Mesenchymal stem cell (in vitro differentiated cells and primary cell): ENCODE measurements at regions not wholly inside any gene's neighbourhood (a gene's known extent, or its start where the extent isn't known, plus 50 kb on each side); places are given as distances from the start of the nearest gene placed in this dataset.
A peak's percentile ranks its signal among the peaks of the same experiment; 100 is the strongest.

Experiments used
- DNase-seq: peaks from one replicate; pipeline ENCODE4 v3.0.0-alpha.2; 2013
- H2AFZ ChIP-seq: one replicate; pipeline ENCODE4 v1.6.1; 2013; ENCODE audit warnings: low read depth, mild to moderate bottlenecking, control low read depth, inconsistent platforms, low read length, moderate library complexity
- H2AK5ac ChIP-seq: 2 replicates; pipeline ENCODE4 v1.6.1; 2013; ENCODE audit warnings: low read length, moderate library complexity, mild to moderate bottlenecking, inconsistent platforms; ENCODE audit not compliant: severe bottlenecking
- H2BK120ac ChIP-seq: one replicate; pipeline ENCODE4 v1.6.1; 2013; ENCODE audit warnings: low read depth, mild to moderate bottlenecking, inconsistent platforms, low read length, moderate library complexity
- H2BK12ac ChIP-seq, 2 experiments: one replicate each; pipeline ENCODE4 v1.6.1; 2013; ENCODE audit warnings: inconsistent platforms in 2 of 2, low read length in 2 of 2, mild to moderate bottlenecking in 2 of 2, moderate library complexity in 2 of 2, control low read depth in 1 of 2
- H2BK15ac ChIP-seq: one replicate; pipeline ENCODE4 v1.6.1; 2013; ENCODE audit warnings: mild to moderate bottlenecking, low read depth, inconsistent platforms; ENCODE audit not compliant: poor library complexity, severe bottlenecking
- H2BK5ac ChIP-seq: 2 replicates; pipeline ENCODE4 v1.6.1; 2013; ENCODE audit warnings: low read depth, mild to moderate bottlenecking, low read length, control low read depth, inconsistent platforms; ENCODE audit not compliant: poor library complexity, severe bottlenecking
- H3K14ac ChIP-seq, 2 experiments: one replicate each; pipeline ENCODE4 v1.6.1; 2013; ENCODE audit warnings: inconsistent platforms in 2 of 2, low read length in 2 of 2, control low read depth in 1 of 2, mild to moderate bottlenecking in 1 of 2, moderate library complexity in 1 of 2
- H3K18ac ChIP-seq, 2 experiments: one replicate each; pipeline ENCODE4 v1.6.1; 2013; ENCODE audit warnings: inconsistent platforms in 2 of 2, low read length in 2 of 2, control low read depth in 1 of 2, low read depth in 1 of 2, mild to moderate bottlenecking in 1 of 2
- H3K23ac ChIP-seq, 2 experiments: one replicate each; pipeline ENCODE4 v1.6.1; 2013; ENCODE audit warnings: inconsistent platforms in 2 of 2, low read length in 2 of 2, mild to moderate bottlenecking in 2 of 2, moderate library complexity in 2 of 2, control low read depth in 1 of 2
- H3K27ac ChIP-seq: 2 replicates; pipeline ENCODE4 v1.5.1; 2013; ENCODE audit warnings: mild to moderate bottlenecking, moderate library complexity, low read length, control low read depth, inconsistent platforms; ENCODE audit not compliant: poor library complexity, severe bottlenecking
- H3K27me3 ChIP-seq, 2 experiments: 2 replicates each; pipeline versions ENCODE4 v1.6.1 to v1.7.0; 2013; ENCODE audit warnings: low read length in 2 of 2, mild to moderate bottlenecking in 2 of 2, moderate library complexity in 2 of 2, control low read depth in 1 of 2, inconsistent platforms in 1 of 2; ENCODE audit not compliant: control insufficient read depth in 1 of 2, insufficient read depth in 1 of 2
- H3K36me3 ChIP-seq, 2 experiments: 2 replicates each; pipeline versions ENCODE4 v1.6.1 to v1.7.0; 2013; ENCODE audit warnings: low read length in 2 of 2, control low read depth in 1 of 2, inconsistent platforms in 1 of 2, low read depth in 1 of 2, mild to moderate bottlenecking in 1 of 2; ENCODE audit not compliant: insufficient read depth in 2 of 2, control insufficient read depth in 1 of 2
- H3K4ac ChIP-seq, 2 experiments: one replicate each; pipeline ENCODE4 v1.6.1; 2013; ENCODE audit warnings: inconsistent platforms in 2 of 2, low read length in 2 of 2, mild to moderate bottlenecking in 2 of 2, moderate library complexity in 2 of 2, control low read depth in 1 of 2, low read depth in 1 of 2
- H3K4me1 ChIP-seq: 2 replicates; pipeline ENCODE4 v1.6.1; 2013; ENCODE audit warnings: low read depth, low read length, control low read depth; ENCODE audit not compliant: control insufficient read depth, insufficient read depth
- H3K4me2 ChIP-seq: 2 replicates; pipeline ENCODE4 v1.6.1; 2013; ENCODE audit warnings: low read length, mild to moderate bottlenecking, inconsistent platforms; ENCODE audit not compliant: poor library complexity, severe bottlenecking
- H3K4me3 ChIP-seq, 2 experiments: 2 replicates each; pipeline versions ENCODE4 v1.5.1 to v1.7.0; 2013; ENCODE audit warnings: low read length in 2 of 2, mild to moderate bottlenecking in 2 of 2, control low read depth in 1 of 2, low read depth in 1 of 2; ENCODE audit not compliant: insufficient read depth in 1 of 2
- H3K79me1 ChIP-seq: replicated peaks from 2 replicates; pipeline ENCODE4 v1.6.1; 2013; ENCODE audit warnings: mild to moderate bottlenecking, control low read depth, low read length, inconsistent platforms; ENCODE audit not compliant: poor library complexity, severe bottlenecking
- H3K9ac ChIP-seq: 2 replicates; pipeline ENCODE4 v1.7.0; 2013; ENCODE audit warnings: mild to moderate bottlenecking, low read length, moderate library complexity
- H3K9me3 ChIP-seq: 2 replicates; pipeline ENCODE4 v1.7.0; 2013; ENCODE audit warnings: mild to moderate bottlenecking, low read length; ENCODE audit not compliant: control insufficient read depth
- H4K8ac ChIP-seq: one replicate; pipeline ENCODE4 v1.6.1; 2013; ENCODE audit warnings: inconsistent platforms, mild to moderate bottlenecking, low read length, moderate library complexity
- H4K91ac ChIP-seq: one replicate; pipeline ENCODE4 v1.6.1; 2013; ENCODE audit warnings: mild to moderate bottlenecking, low read length, inconsistent platforms
- WGBS: methylation state at CpG from one replicate; pipeline ENCODE4 v1.1.7; 2013; ENCODE audit warnings: mixed read lengths; 5-methylcytosine and 5-hydroxymethylcytosine counted together

DNA sequence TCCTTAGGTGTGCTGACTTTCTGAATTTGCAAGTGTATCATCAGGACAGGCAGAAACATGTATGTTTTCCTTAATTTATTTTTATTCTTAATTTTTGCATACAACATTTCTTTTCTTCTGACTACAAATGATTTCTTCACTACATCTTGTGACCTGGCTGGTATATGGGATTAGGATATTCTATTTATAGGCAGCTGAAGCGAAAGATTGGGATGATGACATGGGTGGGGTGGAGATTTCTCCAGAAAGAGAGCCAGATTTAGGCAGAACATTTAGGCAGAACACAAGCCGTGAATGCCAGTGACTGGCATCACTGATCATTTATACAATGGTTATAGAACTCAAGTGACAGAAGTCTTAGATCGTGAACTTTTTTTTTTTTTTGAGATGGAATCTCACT, 256.7 kb downstream of the KLF6 start:
- WGBS: 86% methylated on average over 3 of the region's 3 CpGs
- no peak overlapping the region for H2BK15ac ChIP-seq

DNA sequence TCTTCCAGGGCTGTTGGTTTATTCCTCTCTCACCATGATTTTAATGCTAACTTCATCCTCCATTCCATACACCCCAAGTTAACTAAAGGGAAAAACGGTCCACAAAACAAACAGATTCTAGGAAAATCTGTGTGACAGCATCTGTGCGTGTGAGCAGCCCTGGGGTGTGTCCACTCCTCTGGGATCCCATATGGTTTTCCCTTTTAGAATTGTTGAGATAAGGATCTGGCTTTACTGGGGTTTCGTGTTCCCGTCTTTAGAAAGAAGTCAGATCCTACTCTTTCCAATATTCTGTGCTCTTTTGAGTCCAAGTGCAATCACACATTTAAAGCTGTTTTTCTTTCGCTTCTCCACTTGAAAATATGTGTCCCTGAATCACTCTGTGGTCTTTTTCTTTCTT, 257.1 kb downstream of the KLF6 start:
- Histone ChIP-seq H2BK15ac (no peak overlapping the region), H2AFZ (no peak overlapping the region), H4K91ac (no peak overlapping the region), H3K36me3 (no peaks in the 10 kb centered on the region), H3K9me3 (no peaks in the 10 kb centered on the region), H3K4me2 (no peak overlapping the region), H3K18ac (no peak overlapping the region), H4K8ac (no peak overlapping the region), H3K79me1 (peaks cover 4% of the 10 kb centered on the region), H2BK120ac (no peak overlapping the region), H3K27ac (no peak overlapping the region), H3K9ac (peak overlapping the region; percentile 89), H3K4ac (no peak overlapping the region), H2AK5ac (peak overlapping the region; percentile 93), H2BK12ac (no peak overlapping the region), H2BK5ac (no peak overlapping the region), H3K27me3 (no peaks in the 10 kb centered on the region), H3K4me3 (peak overlapping the region in 1 of 2 experiments; percentile 40), H3K14ac (no peak overlapping the region), H3K4me1 (peaks cover 24% of the 10 kb centered on the region), H3K23ac (no peak overlapping the region)
- DNase-seq: peak; percentile 77
- WGBS: 73% methylated on average over 4 of the region's 5 CpGs

More for the DNA sequence above, 256.7 kb downstream of the KLF6 start:
- no peak overlapping the region for H3K27ac ChIP-seq
- H4K91ac ChIP-seq: no peak overlapping the region
- H3K23ac ChIP-seq: no peak overlapping the region
- H3K36me3 ChIP-seq: no peaks in the 10 kb centered on the region
- no peaks in the 10 kb centered on the region for H3K27me3 ChIP-seq
- no peak overlapping the region for H4K8ac ChIP-seq
- H2AK5ac ChIP-seq: no peak overlapping the region
- peak overlapping the region in 1 of 2 experiments; percentile 40 for H3K4me3 ChIP-seq
- H3K79me1 ChIP-seq: peaks cover 4% of the 10 kb centered on the region
- no peak overlapping the region for H3K18ac ChIP-seq
- H2BK12ac ChIP-seq: no peak overlapping the region
- H3K9ac ChIP-seq: peak overlapping the region; percentile 89
- H2BK5ac ChIP-seq: no peak overlapping the region
- no peak overlapping the region for H3K4me2 ChIP-seq
- H3K9me3 ChIP-seq: no peaks in the 10 kb centered on the region
- H3K14ac ChIP-seq: no peak overlapping the region
- no peak overlapping the region for H2BK120ac ChIP-seq
- no peak overlapping the region for H2AFZ ChIP-seq
- H3K4me1 ChIP-seq: peaks cover 27% of the 10 kb centered on the region
- H3K4ac ChIP-seq: no peak overlapping the region
- peak; percentile 39 for DNase-seq

- Histone ChIP-seq H2BK15ac (no peak overlapping the region), H3K9me3 (no peaks in the 10 kb centered on the region), H2BK5ac (no peak overlapping the region), H2BK120ac (peak overlapping the region; percentile 86), H3K27ac (peak overlapping the region; percentile 76), H3K4me3 (peak overlapping the region in 1 of 2 experiments; percentile 40), H3K79me1 (peaks cover 4% of the 10 kb centered on the region), H2AK5ac (peak overlapping the region; percentile 73), H3K9ac (peak overlapping the region; percentile 89), H2AFZ (no peak overlapping the region), H4K91ac (peak overlapping the region; percentile 82), H3K14ac (no peak overlapping the region), H4K8ac (no peak overlapping the region), H3K36me3 (no peaks in the 10 kb centered on the region), H3K27me3 (no peaks in the 10 kb centered on the region), H2BK12ac (peak overlapping the region; percentile 88 to 95), H3K23ac (no peak overlapping the region), H3K4me2 (no peak overlapping the region), H3K4ac (peak overlapping the region in 1 of 2 experiments; percentile 72), H3K18ac (peak overlapping the region; percentile 78 to 98), H3K4me1 (peaks cover 19% of the 10 kb centered on the region)
- DNase-seq: peak; percentile 94
- 23% methylated on average over 1 of the region's 6 CpGs for WGBS
These were observed 258.1 kb downstream of the KLF6 start for GRCh38 chr10:3526727-3527501.

DNA sequence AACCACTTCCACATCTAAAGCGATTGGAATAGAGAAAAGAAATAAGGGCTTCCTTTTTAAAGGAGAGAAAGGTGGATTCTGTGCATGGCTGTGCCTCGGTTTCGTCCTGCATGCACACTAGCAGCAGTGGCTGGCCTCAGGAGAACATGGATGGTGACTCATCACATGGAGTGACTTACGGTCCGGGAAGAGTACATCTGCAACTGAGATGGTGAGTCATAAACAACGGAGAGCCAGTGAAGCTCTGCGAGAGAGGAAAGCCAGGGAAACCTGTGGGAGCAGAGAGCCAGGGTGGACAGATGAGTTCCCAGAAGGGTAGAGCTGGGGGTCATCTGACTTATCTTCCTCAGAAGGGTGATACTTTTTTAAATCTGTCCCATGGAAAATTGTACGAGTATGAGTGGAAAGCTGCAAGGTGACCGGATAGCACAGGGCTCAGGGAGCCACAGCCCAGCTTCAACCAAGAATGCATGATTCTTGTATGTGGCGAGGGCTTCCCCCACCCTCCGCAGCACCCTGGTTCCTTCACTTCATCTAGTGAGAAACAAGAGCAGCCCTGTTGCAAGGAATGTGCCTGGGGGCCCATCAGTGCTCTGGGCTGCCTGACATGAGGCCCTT, 259.1 kb downstream of the KLF6 start:
- Histone ChIP-seq H3K4me3 (peak overlapping the region in 1 of 2 experiments; percentile 19), H3K36me3 (no peaks in the 10 kb centered on the region), H2BK15ac (peak overlapping the region; percentile 95), H2BK5ac (no peak overlapping the region), H3K4me1 (peaks cover 17% of the 10 kb centered on the region), H3K79me1 (peaks cover 4% of the 10 kb centered on the region), H2BK120ac (peak overlapping the region; percentile 86), H2AFZ (no peak overlapping the region), H3K9me3 (no peaks in the 10 kb centered on the region), H3K9ac (peak overlapping the region; percentile 89), H4K91ac (peak overlapping the region; percentile 94), H2AK5ac (peak overlapping the region; percentile 73), H3K27me3 (no peaks in the 10 kb centered on the region), H2BK12ac (peak overlapping the region; percentile 88 to 95), H4K8ac (peak overlapping the region; percentile 83), H3K4ac (peak overlapping the region; percentile 72 to 84), H3K23ac (no peak overlapping the region), H3K14ac (no peak overlapping the region), H3K18ac (peak overlapping the region; percentile 91 to 98), H3K27ac (peak overlapping the region; percentile 76), H3K4me2 (no peak overlapping the region)
- WGBS: 27% methylated on average over 11 of the region's 11 CpGs
- DNase-seq: peak; percentile 99
